ENCODE measurements at regions not wholly inside any gene's neighbourhood (a gene's known extent, or its start where the extent isn't known, plus 50 kb on each side); places are given as distances from the start of the nearest gene placed in this dataset.

- TF ChIP-seq EZH2 (IDR thresholded peaks at IDR 0.05; ENCODE audit: borderline replicate concordance, insufficient read depth, low read depth, low read length, poor library complexity, severe bottlenecking), result no peak
- no peak for TF ChIP-seq CTCF (IDR thresholded peaks at IDR 0.05)
Observed at GRCh38 chr2:145729481-145729880, 1209.6 kb upstream of the ZEB2 start.
